SK-N-MC (cell line): ENCODE measurements at regions not wholly inside any gene's neighbourhood (a gene's known extent, or its start where the extent isn't known, plus 50 kb on each side); places are given as distances from the start of the nearest gene placed in this dataset.

ENCODE experiments used
- EZH2 ChIP-seq: fragments of 200-600 bp; sonication (generic); IDR thresholded peaks from one replicate; pipeline ENCODE4 v1.6.1; 2017; ENCODE audit warnings: antibody characterized with exemption
- POLR2AphosphoS5 ChIP-seq: IDR thresholded peaks from 2 replicates; pipeline ENCODE4 v1.6.1; 2012; ENCODE audit warnings: mild to moderate bottlenecking, low read depth, low read length, borderline replicate concordance

- TF ChIP-seq POLR2AphosphoS5, result no peak
- no peak for TF ChIP-seq EZH2
These were observed 126.7 kb upstream of the POU3F1 start for GRCh38 chr1:38173157-38173831.
